IMR-90 (cell line): ENCODE measurements at regions not wholly inside any gene's neighbourhood (a gene's known extent, or its start where the extent isn't known, plus 50 kb on each side); places are given as distances from the start of the nearest gene placed in this dataset.

Source experiments
- ATAC-seq: fragments of 200-7000 bp; cut with Tn5 transposase; 2 replicates; pipeline ENCODE4 v1.9.1; 2020; ENCODE audit warnings: low read depth, mild to moderate bottlenecking, moderate library complexity
- BruUV-seq: library from RNA; stranded (reverse); fragments of 400-500 nt; replicated peaks from 2 replicates; lab custom pipeline; 2021; lab: Mats Ljungman, UMichigan
- CTCF ChIA-PET: fragments of 300-600 bp; formaldehyde crosslinking; extraction: SDS; loops from one replicate; lab custom pipeline; 2021; ENCODE audit warnings: antibody characterized with exemption; lab: Yijun Ruan, JAX
- POLR2A ChIA-PET: fragments of 300-600 bp; sonication (Branson Sonifier 250); formaldehyde crosslinking; loops from one replicate; lab custom pipeline; 2022; ENCODE audit warnings: antibody characterized with exemption; ENCODE audit not compliant: unreplicated experiment; lab: Charles Lee
- DNase-seq: peaks from one replicate; pipeline ENCODE4 v3.0.0; 2013
- H2AFZ ChIP-seq: replicated peaks from 2 replicates; pipeline ENCODE3; 2013; ENCODE audit warnings: low read length, mild to moderate bottlenecking; ENCODE audit not compliant: poor library complexity
- H2AK5ac ChIP-seq: 2 replicates; pipeline ENCODE4 v1.6.1; 2013; ENCODE audit warnings: low read depth, low read length, inconsistent platforms
- H2AK9ac ChIP-seq: replicated peaks from 2 replicates; pipeline ENCODE3; 2013; ENCODE audit warnings: mild to moderate bottlenecking, low read depth, low read length, moderate library complexity; ENCODE audit not compliant: poor library complexity
- H2BK120ac ChIP-seq: 2 replicates; pipeline ENCODE4 v1.6.1; 2013; ENCODE audit warnings: low read depth, low read length, inconsistent platforms
- H2BK15ac ChIP-seq: 3 replicates; pipeline ENCODE4 v1.6.1; 2013; ENCODE audit warnings: low read depth, low read length, inconsistent platforms
- H2BK20ac ChIP-seq: 2 replicates; pipeline ENCODE4 v1.6.1; 2013; ENCODE audit warnings: low read depth, mild to moderate bottlenecking, inconsistent platforms, low read length, moderate library complexity
- H2BK5ac ChIP-seq: 2 replicates; pipeline ENCODE4 v1.6.1; 2013; ENCODE audit warnings: mild to moderate bottlenecking, low read depth, low read length, inconsistent platforms; ENCODE audit not compliant: poor library complexity, severe bottlenecking
- H3K14ac ChIP-seq: replicated peaks from 2 replicates; pipeline ENCODE4 v1.6.1; 2013; ENCODE audit warnings: low read depth, low read length, inconsistent platforms
- H3K18ac ChIP-seq: 2 replicates; pipeline ENCODE4 v1.6.1; 2013; ENCODE audit warnings: low read depth, low read length, control low read depth
- H3K23ac ChIP-seq: 2 replicates; pipeline ENCODE4 v1.6.1; 2013; ENCODE audit warnings: low read depth, low read length, inconsistent platforms
- H3K27ac ChIP-seq: 2 replicates; pipeline ENCODE4 v1.5.1; 2013; ENCODE audit warnings: mild to moderate bottlenecking, control low read depth, low read length; ENCODE audit not compliant: insufficient read depth
- H3K27me3 ChIP-seq: 2 replicates; pipeline ENCODE4 v1.6.1; 2013; ENCODE audit warnings: low read length; ENCODE audit not compliant: control insufficient read depth, insufficient read depth
- H3K36me3 ChIP-seq: 2 replicates; pipeline ENCODE4 v1.6.1; 2013; ENCODE audit warnings: low read length, mixed read lengths; ENCODE audit not compliant: control insufficient read depth, insufficient read depth
- H3K4ac ChIP-seq: 2 replicates; pipeline ENCODE4 v1.6.1; 2013; ENCODE audit warnings: low read depth, low read length, inconsistent platforms
- H3K4me1 ChIP-seq: 2 replicates; pipeline ENCODE4 v1.6.1; 2013; ENCODE audit warnings: low read length, mixed read lengths; ENCODE audit not compliant: control insufficient read depth, insufficient read depth
- H3K4me2 ChIP-seq: 2 replicates; pipeline ENCODE4 v1.6.1; 2013; ENCODE audit warnings: low read depth, mild to moderate bottlenecking, control low read depth, low read length, moderate library complexity
- H3K4me3 ChIP-seq: 2 replicates; pipeline ENCODE4 v1.5.1; 2013; ENCODE audit warnings: low read depth, mild to moderate bottlenecking, control low read depth, low read length, moderate library complexity; ENCODE audit not compliant: insufficient read depth
- H3K56ac ChIP-seq: 2 replicates; pipeline ENCODE4 v1.6.1; 2013; ENCODE audit warnings: low read length, inconsistent platforms; ENCODE audit not compliant: insufficient read depth; ENCODE audit errors: extremely low read depth
- H3K79me1 ChIP-seq, 2 experiments: 2 replicates each; pipeline ENCODE4 v1.6.1; 2013; ENCODE audit warnings: low read length in 2 of 2, inconsistent platforms in 1 of 2, low read depth in 1 of 2
- H3K9ac ChIP-seq: 2 replicates; pipeline ENCODE4 v1.6.1; 2013; ENCODE audit warnings: low read depth, low read length, control low read depth
- H3K9me1 ChIP-seq: 2 replicates; pipeline ENCODE4 v1.6.1; 2013; ENCODE audit warnings: low read length, inconsistent platforms; ENCODE audit not compliant: insufficient read depth
- H3K9me3 ChIP-seq: 2 replicates; pipeline ENCODE4 v1.6.1; 2013; ENCODE audit warnings: low read length; ENCODE audit not compliant: control insufficient read depth, insufficient read depth
- H4K20me1 ChIP-seq: 2 replicates; pipeline ENCODE4 v1.6.1; 2013; ENCODE audit warnings: low read length, inconsistent platforms; ENCODE audit not compliant: insufficient read depth
- H4K5ac ChIP-seq: 2 replicates; pipeline ENCODE4 v1.6.1; 2013; ENCODE audit warnings: mild to moderate bottlenecking, low read depth, low read length, control low read depth
- H4K8ac ChIP-seq, 2 experiments: 2 replicates each; pipeline ENCODE4 v1.6.1; 2013; ENCODE audit warnings: low read depth in 2 of 2, low read length in 2 of 2, control low read depth in 1 of 2, inconsistent platforms in 1 of 2
- H4K91ac ChIP-seq: 2 replicates; pipeline ENCODE4 v1.6.1; 2013; ENCODE audit warnings: low read depth, low read length, inconsistent platforms; ENCODE audit not compliant: insufficient read depth
- BHLHE40 ChIP-seq: fragments of 150-350 bp; IDR thresholded peaks from 2 replicates; pipeline ENCODE4 v1.6.1; 2016; ENCODE audit warnings: mild to moderate bottlenecking, low read depth, low read length
- CEBPB ChIP-seq: IDR thresholded peaks from 2 replicates; pipeline ENCODE4 v1.6.1; 2012; ENCODE audit warnings: low read depth, low read length, improper control_type of control experiment
- CHD1 ChIP-seq: IDR thresholded peaks from 2 replicates; pipeline ENCODE4 v1.6.1; 2012; ENCODE audit warnings: low read depth, low read length, improper control_type of control experiment
- CTCF ChIP-seq: conservative IDR thresholded peaks from 2 replicates; pipeline ENCODE4 v1.5.1; 2012; ENCODE audit warnings: mild to moderate bottlenecking, low read depth, low read length, improper control_type of control experiment
- ELK1 ChIP-seq: fragments of 150-350 bp; IDR thresholded peaks from 2 replicates; pipeline ENCODE4 v1.6.1; 2016; ENCODE audit warnings: low read depth, mild to moderate bottlenecking, low read length, moderate library complexity, borderline replicate concordance
- FOS ChIP-seq: fragments of 150-350 bp; IDR thresholded peaks from 2 replicates; pipeline ENCODE4 v1.6.1; 2016; ENCODE audit warnings: low read depth, low read length
- MAFK ChIP-seq: IDR thresholded peaks from 2 replicates; pipeline ENCODE4 v1.6.1; 2012; ENCODE audit warnings: low read depth, low read length, improper control_type of control experiment
- MAZ ChIP-seq: IDR thresholded peaks from 2 replicates; pipeline ENCODE4 v1.6.1; 2012; ENCODE audit warnings: low read depth, mild to moderate bottlenecking, low read length, improper control_type of control experiment, moderate library complexity, borderline replicate concordance
- MXI1 ChIP-seq: IDR thresholded peaks from 2 replicates; pipeline ENCODE4 v1.6.1; 2012; ENCODE audit warnings: low read depth, mild to moderate bottlenecking, low read length, moderate library complexity, borderline replicate concordance
- NFE2L2 ChIP-seq: fragments of 150-350 bp; IDR thresholded peaks from 2 replicates; pipeline ENCODE4 v1.6.1; 2016; ENCODE audit warnings: low read depth, mild to moderate bottlenecking, low read length
- POLR2A ChIP-seq: IDR thresholded peaks from 2 replicates; pipeline ENCODE4 v1.6.1; 2012; ENCODE audit warnings: mild to moderate bottlenecking, low read depth, low read length
- RAD21 ChIP-seq: IDR thresholded peaks from 2 replicates; pipeline ENCODE4 v1.6.1; 2012; ENCODE audit warnings: low read length, improper control_type of control experiment
- RCOR1 ChIP-seq: IDR thresholded peaks from 2 replicates; pipeline ENCODE4 v1.6.1; 2012; ENCODE audit warnings: mild to moderate bottlenecking, low read length, improper control_type of control experiment; ENCODE audit not compliant: insufficient replicate concordance
- RFX5 ChIP-seq: IDR thresholded peaks from 2 replicates; pipeline ENCODE4 v1.8.0; 2012; ENCODE audit warnings: low read depth, mild to moderate bottlenecking, low read length, moderate library complexity
- SMC3 ChIP-seq: fragments of 150-350 bp; IDR thresholded peaks from 2 replicates; pipeline ENCODE4 v1.6.1; 2016; ENCODE audit warnings: low read depth, mild to moderate bottlenecking, antibody characterized with exemption, low read length, moderate library complexity
- USF2 ChIP-seq: fragments of 150-350 bp; IDR thresholded peaks from 2 replicates; pipeline ENCODE4 v1.6.1; 2017; ENCODE audit warnings: mild to moderate bottlenecking, antibody characterized with exemption, low read length, low read depth
- WGBS, 2 experiments: methylation state at CpG; one replicate each; pipeline versions ENCODE4 v1.1.5 to v1.1.7; 2013; ENCODE audit warnings: missing lambda C conversion rate in 2 of 2; ENCODE audit not compliant: insufficient read length in 1 of 2; ENCODE audit errors: extremely low coverage in 2 of 2; 5-methylcytosine and 5-hydroxymethylcytosine counted together
- dilution Hi-C: fragments of 300-500 bp; cut with HindIII; formaldehyde crosslinking; loops from one replicate; pipeline ENCODE4 v1.14.3; 2018; ENCODE audit warnings: low sequenced_read_pairs; ENCODE audit not compliant: unreplicated experiment
- in situ Hi-C: fragments of 300-500 bp; cut with MboI; formaldehyde crosslinking; loops from 3 replicates; pipeline ENCODE4 v1.14.3; 2019; ENCODE audit warnings: low sequenced_read_pairs, inconsistent platforms, mixed read lengths
- intact Hi-C: fragments of 100-400 bp; cut with micrococcal nuclease; formaldehyde crosslinking; loops from 2 replicates; pipeline ENCODE4 v1.10.0; 2022

- Histone ChIP-seq H4K5ac (no peak overlapping the region), H4K91ac (no peak overlapping the region), H3K4ac (no peak overlapping the region), H3K79me1 (no peaks in the 10 kb centered on the region), H3K4me3 (no peak overlapping the region), H3K18ac (no peak overlapping the region), H3K36me3 (no peaks in the 10 kb centered on the region), H3K4me2 (no peak overlapping the region), H4K8ac (no peak overlapping the region), H2AK5ac (no peak overlapping the region), H3K23ac (no peak overlapping the region), H3K9me1 (no peaks in the 10 kb centered on the region), H2BK5ac (no peak overlapping the region), H4K20me1 (no peaks in the 10 kb centered on the region), H2BK15ac (no peak overlapping the region), H3K4me1 (no peaks in the 10 kb centered on the region), H3K27me3 (no peaks in the 10 kb centered on the region), H3K56ac (no peak overlapping the region), H2BK20ac (no peak overlapping the region), H3K27ac (no peak overlapping the region), H2AFZ (no peak overlapping the region), H2AK9ac (no peak overlapping the region), H3K14ac (no peak overlapping the region), H3K9me3 (no peaks in the 10 kb centered on the region), H3K9ac (no peak overlapping the region), H2BK120ac (no peak overlapping the region)
- ChIA-PET CTCF (interaction anchor here (0.9 kb wide), 1 partner anchor 202 kb away, joined by 3 read pairs; no protein-coding TSS in a partner anchor), POLR2A (no interaction called here)
- no peak for DNase-seq
- TF ChIP-seq ELK1, result no peak
- TF ChIP-seq CEBPB, result no peak
- TF ChIP-seq NFE2L2, result no peak
- no peak for TF ChIP-seq FOS
- no peak for TF ChIP-seq RAD21
- TF ChIP-seq POLR2A, result no peak
- TF ChIP-seq RFX5, result no peak
- TF ChIP-seq SMC3, result no peak
- TF ChIP-seq MAZ, result no peak
- no peak for TF ChIP-seq MXI1
- TF ChIP-seq CTCF, result no peak
- no peak for TF ChIP-seq USF2
- TF ChIP-seq RCOR1, result no peak
- TF ChIP-seq BHLHE40, result no peak
- no peak for TF ChIP-seq CHD1
- no peak for TF ChIP-seq MAFK
- no peak for ATAC-seq
- intact Hi-C loops, result no loop called here
- dilution Hi-C loops, result no loop called here
- WGBS, 2 experiments, result no CpG with 5 or more reads among the region's 1 CpG
- in situ Hi-C loops, result no loop called here
- BruUV-seq, result no TSS peak
Measured at GRCh38 chr13:75024602-75025001, 457.4 kb downstream of the TBC1D4 start.
